ENCODE measurements at regions not wholly inside any gene's neighbourhood (a gene's known extent, or its start where the extent isn't known, plus 50 kb on each side); places are given as distances from the start of the nearest gene placed in this dataset.
"Not testable (repeated sequence)": the region's sequence is repeated elsewhere in the genome, so short reads cannot be mapped to it uniquely, and the experiment has no call there.

DNA sequence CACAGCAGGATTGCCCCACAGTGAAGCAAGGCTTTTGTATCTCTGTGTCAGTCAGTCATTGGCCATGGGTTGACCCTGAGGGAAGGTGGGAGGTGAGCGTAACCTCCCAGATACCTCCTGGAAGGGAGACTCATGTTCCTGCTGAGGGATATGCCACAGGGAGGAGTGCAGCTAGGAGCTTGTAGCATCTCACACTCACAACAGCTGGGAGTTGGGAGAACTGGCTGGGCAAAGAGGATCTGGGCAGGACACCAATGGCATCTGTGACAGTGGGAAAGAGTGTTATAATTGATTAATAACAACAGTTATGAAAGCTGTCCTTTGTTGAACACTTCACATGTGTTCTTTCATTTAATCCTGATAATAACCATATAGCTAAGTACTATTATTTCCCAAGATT lies 171.0 kb downstream of the TLE3 start:
- peaks cover 53% of the 10 kb centered on the region for H3K9me3 Mint-ChIP-seq
- ATAC-seq (no peak), DNase-seq (ENCODE audit: low spot score) (no peak)
- ChIA-PET POLR2A (no interaction called here), CTCF (no interaction called here)
- TF ChIP-seq OVOL2 (CRISPR knock-in tag; IDR thresholded peaks at IDR 0.05; ENCODE audit: borderline replicate concordance) (no peak), CTCF (IDR thresholded peaks at IDR 0.05) (no peak), TCF7 (CRISPR knock-in tag; IDR thresholded peaks at IDR 0.05; ENCODE audit: low read depth) (no peak), RORB (CRISPR knock-in tag; IDR thresholded peaks at IDR 0.05) (no peak)
- no peak overlapping the region for H3K27ac Mint-ChIP-seq
- H3K4me1 Mint-ChIP-seq, result peaks cover 8% of the 10 kb centered on the region
- no peak overlapping the region for H3K4me3 Mint-ChIP-seq
- H3K27me3 Mint-ChIP-seq (ENCODE audit: low read depth), result peaks cover 4% of the 10 kb centered on the region; the same call in 1 of the 2 replicates
- peaks cover 20% of the 10 kb centered on the region for H3K36me3 Mint-ChIP-seq

- CTCF ChIA-PET; H3K4me1 Mint-ChIP-seq; DNase-seq (ENCODE audit: low spot score); H3K27ac Mint-ChIP-seq; ATAC-seq; H3K27me3 Mint-ChIP-seq (ENCODE audit: low read depth); POLR2A ChIA-PET; H3K4me3 Mint-ChIP-seq: not testable (repeated sequence)
- Mint-ChIP-seq H3K9me3 (peaks cover 48% of the 10 kb centered on the region), H3K36me3 (peaks cover 20% of the 10 kb centered on the region)
Measured at GRCh38 chr15:69928890-69929289, 168.8 kb downstream of the TLE3 start.

GRCh38 chr15:69929905-69930630 lies 167.6 kb downstream of the TLE3 start:
- ChIA-PET CTCF (no interaction called here), POLR2A (no interaction called here)
- ATAC-seq (no peak), DNase-seq (ENCODE audit: low spot score) (no peak)
- no peak overlapping the region for H3K27ac Mint-ChIP-seq
- no peaks in the 10 kb centered on the region for H3K4me1 Mint-ChIP-seq
- H3K4me3 Mint-ChIP-seq, result no peak overlapping the region
- H3K9me3 Mint-ChIP-seq, result peaks cover 43% of the 10 kb centered on the region
- H3K36me3 Mint-ChIP-seq, result peaks cover 15% of the 10 kb centered on the region
- H3K27me3 Mint-ChIP-seq (ENCODE audit: low read depth), result peaks cover 4% of the 10 kb centered on the region
- TF ChIP-seq, protein P1, sequence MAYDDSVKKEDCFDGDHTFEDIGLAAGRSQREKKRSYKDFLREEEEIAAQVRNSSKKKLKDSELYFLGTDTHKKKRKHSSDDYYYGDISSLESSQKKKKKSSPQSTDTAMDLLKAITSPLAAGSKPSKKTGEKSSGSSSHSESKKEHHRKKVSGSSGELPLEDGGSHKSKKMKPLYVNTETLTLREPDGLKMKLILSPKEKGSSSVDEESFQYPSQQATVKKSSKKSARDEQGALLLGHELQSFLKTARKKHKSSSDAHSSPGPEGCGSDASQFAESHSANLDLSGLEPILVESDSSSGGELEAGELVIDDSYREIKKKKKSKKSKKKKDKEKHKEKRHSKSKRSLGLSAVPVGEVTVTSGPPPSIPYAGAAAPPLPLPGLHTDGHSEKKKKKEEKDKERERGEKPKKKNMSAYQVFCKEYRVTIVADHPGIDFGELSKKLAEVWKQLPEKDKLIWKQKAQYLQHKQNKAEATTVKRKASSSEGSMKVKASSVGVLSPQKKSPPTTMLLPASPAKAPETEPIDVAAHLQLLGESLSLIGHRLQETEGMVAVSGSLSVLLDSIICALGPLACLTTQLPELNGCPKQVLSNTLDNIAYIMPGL (CRISPR knock-in tag; IDR thresholded peaks at IDR 0.05), result no peak
- TF ChIP-seq NFYB (CRISPR knock-in tag; conservative IDR thresholded peaks at IDR 0.05; ENCODE audit: low read depth), result no peak
- no peak for TF ChIP-seq TEAD4 (CRISPR knock-in tag; IDR thresholded peaks at IDR 0.05)
- no peak for TF ChIP-seq CTCF (IDR thresholded peaks at IDR 0.05)
- TF ChIP-seq ZNF425 (CRISPR knock-in tag; conservative IDR thresholded peaks at IDR 0.05), result no peak
- TF ChIP-seq, protein P2, sequence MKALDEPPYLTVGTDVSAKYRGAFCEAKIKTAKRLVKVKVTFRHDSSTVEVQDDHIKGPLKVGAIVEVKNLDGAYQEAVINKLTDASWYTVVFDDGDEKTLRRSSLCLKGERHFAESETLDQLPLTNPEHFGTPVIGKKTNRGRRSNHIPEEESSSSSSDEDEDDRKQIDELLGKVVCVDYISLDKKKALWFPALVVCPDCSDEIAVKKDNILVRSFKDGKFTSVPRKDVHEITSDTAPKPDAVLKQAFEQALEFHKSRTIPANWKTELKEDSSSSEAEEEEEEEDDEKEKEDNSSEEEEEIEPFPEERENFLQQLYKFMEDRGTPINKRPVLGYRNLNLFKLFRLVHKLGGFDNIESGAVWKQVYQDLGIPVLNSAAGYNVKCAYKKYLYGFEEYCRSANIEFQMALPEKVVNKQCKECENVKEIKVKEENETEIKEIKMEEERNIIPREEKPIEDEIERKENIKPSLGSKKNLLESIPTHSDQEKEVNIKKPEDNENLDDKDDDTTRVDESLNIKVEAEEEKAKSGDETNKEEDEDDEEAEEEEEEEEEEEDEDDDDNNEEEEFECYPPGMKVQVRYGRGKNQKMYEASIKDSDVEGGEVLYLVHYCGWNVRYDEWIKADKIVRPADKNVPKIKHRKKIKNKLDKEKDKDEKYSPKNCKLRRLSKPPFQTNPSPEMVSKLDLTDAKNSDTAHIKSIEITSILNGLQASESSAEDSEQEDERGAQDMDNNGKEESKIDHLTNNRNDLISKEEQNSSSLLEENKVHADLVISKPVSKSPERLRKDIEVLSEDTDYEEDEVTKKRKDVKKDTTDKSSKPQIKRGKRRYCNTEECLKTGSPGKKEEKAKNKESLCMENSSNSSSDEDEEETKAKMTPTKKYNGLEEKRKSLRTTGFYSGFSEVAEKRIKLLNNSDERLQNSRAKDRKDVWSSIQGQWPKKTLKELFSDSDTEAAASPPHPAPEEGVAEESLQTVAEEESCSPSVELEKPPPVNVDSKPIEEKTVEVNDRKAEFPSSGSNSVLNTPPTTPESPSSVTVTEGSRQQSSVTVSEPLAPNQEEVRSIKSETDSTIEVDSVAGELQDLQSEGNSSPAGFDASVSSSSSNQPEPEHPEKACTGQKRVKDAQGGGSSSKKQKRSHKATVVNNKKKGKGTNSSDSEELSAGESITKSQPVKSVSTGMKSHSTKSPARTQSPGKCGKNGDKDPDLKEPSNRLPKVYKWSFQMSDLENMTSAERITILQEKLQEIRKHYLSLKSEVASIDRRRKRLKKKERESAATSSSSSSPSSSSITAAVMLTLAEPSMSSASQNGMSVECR (CRISPR knock-in tag; IDR thresholded peaks at IDR 0.05; ENCODE audit: borderline replicate concordance), result no peak
- TF ChIP-seq MYBL2 (CRISPR knock-in tag; IDR thresholded peaks at IDR 0.05), result no peak
- TF ChIP-seq, protein P3, sequence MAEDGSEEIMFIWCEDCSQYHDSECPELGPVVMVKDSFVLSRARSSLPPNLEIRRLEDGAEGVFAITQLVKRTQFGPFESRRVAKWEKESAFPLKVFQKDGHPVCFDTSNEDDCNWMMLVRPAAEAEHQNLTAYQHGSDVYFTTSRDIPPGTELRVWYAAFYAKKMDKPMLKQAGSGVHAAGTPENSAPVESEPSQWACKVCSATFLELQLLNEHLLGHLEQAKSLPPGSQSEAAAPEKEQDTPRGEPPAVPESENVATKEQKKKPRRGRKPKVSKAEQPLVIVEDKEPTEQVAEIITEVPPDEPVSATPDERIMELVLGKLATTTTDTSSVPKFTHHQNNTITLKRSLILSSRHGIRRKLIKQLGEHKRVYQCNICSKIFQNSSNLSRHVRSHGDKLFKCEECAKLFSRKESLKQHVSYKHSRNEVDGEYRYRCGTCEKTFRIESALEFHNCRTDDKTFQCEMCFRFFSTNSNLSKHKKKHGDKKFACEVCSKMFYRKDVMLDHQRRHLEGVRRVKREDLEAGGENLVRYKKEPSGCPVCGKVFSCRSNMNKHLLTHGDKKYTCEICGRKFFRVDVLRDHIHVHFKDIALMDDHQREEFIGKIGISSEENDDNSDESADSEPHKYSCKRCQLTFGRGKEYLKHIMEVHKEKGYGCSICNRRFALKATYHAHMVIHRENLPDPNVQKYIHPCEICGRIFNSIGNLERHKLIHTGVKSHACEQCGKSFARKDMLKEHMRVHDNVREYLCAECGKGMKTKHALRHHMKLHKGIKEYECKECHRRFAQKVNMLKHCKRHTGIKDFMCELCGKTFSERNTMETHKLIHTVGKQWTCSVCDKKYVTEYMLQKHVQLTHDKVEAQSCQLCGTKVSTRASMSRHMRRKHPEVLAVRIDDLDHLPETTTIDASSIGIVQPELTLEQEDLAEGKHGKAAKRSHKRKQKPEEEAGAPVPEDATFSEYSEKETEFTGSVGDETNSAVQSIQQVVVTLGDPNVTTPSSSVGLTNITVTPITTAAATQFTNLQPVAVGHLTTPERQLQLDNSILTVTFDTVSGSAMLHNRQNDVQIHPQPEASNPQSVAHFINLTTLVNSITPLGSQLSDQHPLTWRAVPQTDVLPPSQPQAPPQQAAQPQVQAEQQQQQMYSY (CRISPR knock-in tag; IDR thresholded peaks at IDR 0.05), result no peak
- no peak for TF ChIP-seq GRHL2 (CRISPR knock-in tag; IDR thresholded peaks at IDR 0.05; ENCODE audit: insufficient replicate concordance, severe bottlenecking)
- no peak for TF ChIP-seq RORB (CRISPR knock-in tag; IDR thresholded peaks at IDR 0.05)
- TF ChIP-seq SP1 (CRISPR knock-in tag; conservative IDR thresholded peaks at IDR 0.05), result no peak

Data from WTC11 (cell line).